ENCODE measurements at regions not wholly inside any gene's neighbourhood (a gene's known extent, or its start where the extent isn't known, plus 50 kb on each side); places are given as distances from the start of the nearest gene placed in this dataset.

- TF ChIP-seq CTCF (IDR thresholded peaks at IDR 0.05; ENCODE audit: low read depth, low read length, missing input control) (no peak), NR2F2 (IDR thresholded peaks at IDR 0.05) (no peak), EGR1 (IDR thresholded peaks at IDR 0.05; ENCODE audit: low read depth in 2 of 2) (no peak), SP1 (IDR thresholded peaks at IDR 0.05) (no peak), ZBTB33 (IDR thresholded peaks at IDR 0.05) (no peak), YY1 (IDR thresholded peaks at IDR 0.05) (no peak), RAD21 (IDR thresholded peaks at IDR 0.05) (no peak), HNF4G (IDR thresholded peaks at IDR 0.05) (no peak), HNF4A (conservative IDR thresholded peaks at IDR 0.05) (no peak), JUND (IDR thresholded peaks at IDR 0.05) (no peak)
Measured at GRCh38 chr1:79848316-79848715, 841.8 kb upstream of the ADGRL4 start (continued).

- Histone ChIP-seq H3K4me3 (ENCODE audit: low read depth in 1 of 3, low read length in 3 of 3) (no peak overlapping the region), H3K9ac (ENCODE audit: low read depth in 1 of 2, low read length in 2 of 2) (no peak overlapping the region), H3K27ac (ENCODE audit: low read depth in 1 of 2, low read length in 2 of 2) (no peak overlapping the region), H3K9me3 (ENCODE audit: control insufficient read depth in 4 of 4, low read length in 3 of 4) (no peaks in the 10 kb centered on the region), H3K36me3 (ENCODE audit: control insufficient read depth in 4 of 4, insufficient read depth in 3 of 4, low read depth in 1 of 4, low read length in 3 of 4) (no peaks in the 10 kb centered on the region), H3K4me1 (ENCODE audit: control insufficient read depth in 4 of 4, insufficient read depth in 4 of 4, low read length in 3 of 4) (no peaks in the 10 kb centered on the region), H3K27me3 (ENCODE audit: control insufficient read depth in 4 of 4, insufficient read depth in 4 of 4, low read length in 3 of 4) (no peaks in the 10 kb centered on the region)
- DNase-seq (ENCODE audit: low spot score), result no peak
- TF ChIP-seq GABPA (IDR thresholded peaks at IDR 0.05 in 1 of 2, conservative IDR thresholded peaks at IDR 0.05 in 1 of 2) (no peak), HNF4G (IDR thresholded peaks at IDR 0.05) (no peak), JUND (IDR thresholded peaks at IDR 0.05) (no peak), FOXA1 (IDR thresholded peaks at IDR 0.05) (no peak), SP1 (IDR thresholded peaks at IDR 0.05) (no peak), EGR1 (IDR thresholded peaks at IDR 0.05; ENCODE audit: low read depth in 2 of 2) (no peak), ZBTB33 (IDR thresholded peaks at IDR 0.05) (no peak), HNF4A (conservative IDR thresholded peaks at IDR 0.05) (no peak), REST (IDR thresholded peaks at IDR 0.05) (no peak), RAD21 (IDR thresholded peaks at IDR 0.05) (no peak), NR2F2 (IDR thresholded peaks at IDR 0.05) (no peak)
- WGBS, result 72% methylated on average over 5 of the region's 5 CpGs
Measured at GRCh38 chr1:79847700-79848099, 841.2 kb upstream of the ADGRL4 start.

All from liver (tissue), 8 donors.